H1 (cell line): ENCODE measurements at regions not wholly inside any gene's neighbourhood (a gene's known extent, or its start where the extent isn't known, plus 50 kb on each side); places are given as distances from the start of the nearest gene placed in this dataset.

Source experiments
- CTCF ChIA-PET: fragments of 300-600 bp; sonication (Branson Sonifier 250); formaldehyde crosslinking; loops from one replicate; lab custom pipeline; 2021; ENCODE audit not compliant: partially characterized antibody; lab: Charles Lee
- POLR2A ChIA-PET: fragments of 300-600 bp; sonication (Branson Sonifier 250); formaldehyde crosslinking; loops from one replicate; lab custom pipeline; 2021; ENCODE audit warnings: inconsistent platforms; ENCODE audit not compliant: partially characterized antibody; lab: Charles Lee
- DNase-seq, 2 experiments: peaks; one replicate each; pipeline versions ENCODE4 v3.0.0 to v3.0.0-alpha.2; 2010 to 2022; ENCODE audit warnings: low spot score in 2 of 2, low read depth in 1 of 2, mixed read lengths in 1 of 2
- FAIRE-seq: peaks from 2 replicates; lab custom pipeline; 2011; peaks lifted over from hg19 to GRCh38; lab: Jason Lieb, UNC
- H2AFZ ChIP-seq: 2 replicates; pipeline ENCODE4 v1.8.1; 2012; ENCODE audit warnings: low read length, inconsistent platforms
- H2AK5ac ChIP-seq: 2 replicates; pipeline ENCODE4 v1.6.1; 2013; ENCODE audit warnings: low read depth, low read length
- H2BK120ac ChIP-seq: replicated peaks from 2 replicates; pipeline ENCODE3; 2013; ENCODE audit warnings: low read depth, low read length, inconsistent platforms
- H2BK12ac ChIP-seq: 2 replicates; pipeline ENCODE4 v1.6.1; 2013; ENCODE audit warnings: low read depth, low read length
- H2BK15ac ChIP-seq: 2 replicates; pipeline ENCODE4 v1.6.1; 2013; ENCODE audit warnings: low read length
- H2BK20ac ChIP-seq: 2 replicates; pipeline ENCODE4 v1.6.1; 2013; ENCODE audit warnings: low read length
- H2BK5ac ChIP-seq: 2 replicates; pipeline ENCODE4 v1.6.1; 2013; ENCODE audit warnings: low read depth, low read length
- H3K14ac ChIP-seq: 2 replicates; pipeline ENCODE4 v1.6.1; 2013; ENCODE audit warnings: inconsistent platforms; ENCODE audit not compliant: insufficient read length
- H3K18ac ChIP-seq: 2 replicates; pipeline ENCODE4 v1.6.1; 2013; ENCODE audit warnings: low read length; ENCODE audit errors: extremely low read depth
- H3K23ac ChIP-seq: 2 replicates; pipeline ENCODE4 v1.6.1; 2013; ENCODE audit warnings: inconsistent platforms; ENCODE audit not compliant: insufficient read length
- H3K23me2 ChIP-seq: 2 replicates; pipeline ENCODE4 v1.6.1; 2013; ENCODE audit warnings: low read depth, low read length
- H3K27ac ChIP-seq: 2 replicates; pipeline ENCODE4 v1.6.1; 2011; ENCODE audit warnings: low read depth, low read length, inconsistent platforms
- H3K27me3 ChIP-seq, 4 experiments: replicated peaks in 1 of 4; 1 replicate in 1 of 4; 2 replicates in 3 of 4; pipeline versions ENCODE4 v1.6.1 to v1.8.1; 2011 to 2013; ENCODE audit warnings: low read length in 3 of 4, mild to moderate bottlenecking in 3 of 4, inconsistent platforms in 2 of 4, mixed read lengths in 2 of 4, moderate library complexity in 1 of 4; ENCODE audit not compliant: control insufficient read depth in 3 of 4, insufficient read depth in 3 of 4; ENCODE audit errors: extremely low read depth in 1 of 4
- H3K36me3 ChIP-seq, 4 experiments: 2 replicates each; pipeline versions ENCODE4 v1.6.1 to v1.8.1; 2011 to 2013; ENCODE audit warnings: mild to moderate bottlenecking in 4 of 4, low read length in 3 of 4, moderate library complexity in 2 of 4, control low read depth in 1 of 4, inconsistent platforms in 1 of 4; ENCODE audit not compliant: insufficient read depth in 4 of 4, control insufficient read depth in 2 of 4
- H3K4ac ChIP-seq: replicated peaks from 2 replicates; pipeline ENCODE3; 2013; ENCODE audit warnings: low read length, low read depth, mixed read lengths, inconsistent platforms; ENCODE audit not compliant: insufficient read length
- H3K4me1 ChIP-seq, 4 experiments: replicated peaks in 1 of 4; 1 replicate in 1 of 4; 2 replicates in 3 of 4; pipeline versions ENCODE4 v1.6.1 to v1.8.1; 2011 to 2013; ENCODE audit warnings: low read length in 3 of 4, inconsistent platforms in 2 of 4, mixed read lengths in 1 of 4; ENCODE audit not compliant: insufficient read depth in 4 of 4, control insufficient read depth in 3 of 4
- H3K4me2 ChIP-seq, 2 experiments: 2 replicates each; pipeline versions ENCODE4 v1.6.1 to v1.8.1; 2011 to 2013; ENCODE audit warnings: low read depth in 2 of 2, low read length in 2 of 2, control low read depth in 1 of 2, inconsistent platforms in 1 of 2, mild to moderate bottlenecking in 1 of 2; ENCODE audit not compliant: insufficient read depth in 1 of 2
- H3K4me3 ChIP-seq, 4 experiments: fragments of 200-600, 300-600 bp in 1 of 4; sonication (generic), shearing (Covaris generic), sonication (Bioruptor Twin) in 1 of 4; 2 replicates each; pipeline versions ENCODE4 v1.5.1 to v1.8.1; 2011 to 2016; ENCODE audit warnings: low read length in 4 of 4, low read depth in 3 of 4, control low read depth in 2 of 4, inconsistent platforms in 2 of 4, mild to moderate bottlenecking in 2 of 4, mixed read lengths in 1 of 4, moderate library complexity in 1 of 4; ENCODE audit not compliant: insufficient read depth in 2 of 4; ENCODE audit errors: extremely low read depth in 1 of 4
- H3K56ac ChIP-seq: replicated peaks from 2 replicates; pipeline ENCODE3; 2013; ENCODE audit warnings: low read depth, mild to moderate bottlenecking, mixed read lengths, low read length, inconsistent platforms; ENCODE audit not compliant: insufficient read length
- H3K79me1 ChIP-seq: 2 replicates; pipeline ENCODE4 v1.6.1; 2013; ENCODE audit warnings: low read depth, low read length, control low read depth
- H3K79me2 ChIP-seq, 2 experiments: 2 replicates each; pipeline versions ENCODE4 v1.6.1 to v1.8.1; 2012 to 2013; ENCODE audit warnings: low read length in 2 of 2, mild to moderate bottlenecking in 2 of 2, inconsistent platforms in 1 of 2; ENCODE audit not compliant: insufficient read depth in 2 of 2, control insufficient read depth in 1 of 2
- H3K9ac ChIP-seq, 4 experiments: replicated peaks in 1 of 4; 1 replicate in 1 of 4; 2 replicates in 3 of 4; pipeline versions ENCODE4 v1.6.1 to v1.8.1; 2011 to 2013; ENCODE audit warnings: low read depth in 3 of 4, low read length in 3 of 4, control low read depth in 2 of 4, mild to moderate bottlenecking in 2 of 4, moderate library complexity in 2 of 4, inconsistent platforms in 1 of 4; ENCODE audit errors: extremely low read depth in 1 of 4
- H3K9me3 ChIP-seq, 2 experiments: 2 replicates each; pipeline versions ENCODE4 v1.6.1 to v1.8.1; 2012 to 2013; ENCODE audit warnings: mild to moderate bottlenecking in 2 of 2, moderate library complexity in 2 of 2, control low read depth in 1 of 2, inconsistent platforms in 1 of 2, low read depth in 1 of 2, low read length in 1 of 2, mixed read lengths in 1 of 2; ENCODE audit not compliant: insufficient read depth in 2 of 2
- H4K20me1 ChIP-seq, 2 experiments: replicated peaks in 1 of 2; 2 replicates each; pipeline versions ENCODE3 to v1.8.1; 2011 to 2013; ENCODE audit warnings: inconsistent platforms in 2 of 2, low read length in 2 of 2, mild to moderate bottlenecking in 1 of 2; ENCODE audit not compliant: insufficient read depth in 2 of 2, control insufficient read depth in 1 of 2
- H4K5ac ChIP-seq: 2 replicates; pipeline ENCODE4 v1.6.1; 2013; ENCODE audit warnings: low read length, low read depth, mixed read lengths, inconsistent platforms; ENCODE audit not compliant: insufficient read length
- H4K8ac ChIP-seq: 2 replicates; pipeline ENCODE4 v1.8.0; 2013; ENCODE audit warnings: mild to moderate bottlenecking, moderate library complexity, low read length, inconsistent platforms; ENCODE audit not compliant: insufficient read depth; ENCODE audit errors: extremely low read depth
- H4K91ac ChIP-seq: replicated peaks from 2 replicates; pipeline ENCODE3; 2013; ENCODE audit warnings: low read length, mixed read lengths, inconsistent platforms; ENCODE audit not compliant: insufficient read length
- NRF1 ChIP-seq: IDR thresholded peaks from 2 replicates; pipeline ENCODE4 v1.6.1; 2011; ENCODE audit warnings: mild to moderate bottlenecking, low read depth, low read length, improper control_type of control experiment
- RAD21 ChIP-seq, 2 experiments: IDR thresholded peaks in 1 of 2; conservative IDR thresholded peaks in 1 of 2; 2 replicates each; pipeline ENCODE4 v1.6.1; 2011; ENCODE audit warnings: low read depth in 2 of 2, low read length in 2 of 2, improper control_type of control experiment in 1 of 2, inconsistent platforms in 1 of 2, mild to moderate bottlenecking in 1 of 2, moderate library complexity in 1 of 2
- YY1 ChIP-seq: IDR thresholded peaks from 2 replicates; pipeline ENCODE4 v1.6.1; 2011; ENCODE audit warnings: low read depth, mild to moderate bottlenecking, low read length
- ZNF274 ChIP-seq: IDR thresholded peaks from 2 replicates; pipeline ENCODE4 v1.7.0; 2012; ENCODE audit warnings: low read length, borderline replicate concordance; ENCODE audit errors: extremely low read depth
- WGBS, 2 experiments: shearing (Covaris generic) in 1 of 2; methylation state at CpG; one replicate each; pipeline versions ENCODE4 v1.1.6 to v1.1.7; 2013 to 2015; ENCODE audit warnings: low lambda C conversion rate in 2 of 2, mixed read lengths in 2 of 2, inconsistent platforms in 1 of 2, low coverage in 1 of 2, missing lambda C conversion rate in 1 of 2; ENCODE audit not compliant: insufficient replicate concordance in 2 of 2, insufficient coverage in 1 of 2, insufficient read length in 1 of 2; ENCODE audit errors: extremely low coverage in 1 of 2, missing lambda C conversion rate in 1 of 2; 5-methylcytosine and 5-hydroxymethylcytosine counted together
- TF ChIP-seq, protein P1 (sequence below): IDR thresholded peaks from 2 replicates; pipeline ENCODE4 v1.6.1; 2012; ENCODE audit warnings: inconsistent platforms
- TF ChIP-seq, protein P2 (sequence below): IDR thresholded peaks from 2 replicates; pipeline ENCODE4 v1.6.1; 2012; ENCODE audit warnings: inconsistent platforms
- TF ChIP-seq, protein P3 (sequence below), 3 experiments: IDR thresholded peaks; 1 replicate in 2 of 3; 2 replicates in 1 of 3; pipeline versions ENCODE4 v1.5.1 to v1.6.1; 2011; ENCODE audit warnings: low read length in 3 of 3, mild to moderate bottlenecking in 3 of 3, inconsistent platforms in 2 of 3, low read depth in 1 of 3, moderate library complexity in 1 of 3; ENCODE audit not compliant: insufficient read depth in 1 of 3; ENCODE audit errors: control extremely low read depth in 1 of 3
- TF ChIP-seq, protein P4 (sequence below): IDR thresholded peaks from 2 replicates; pipeline ENCODE4 v1.6.1; 2011; ENCODE audit warnings: low read length, improper control_type of control experiment

DNA sequence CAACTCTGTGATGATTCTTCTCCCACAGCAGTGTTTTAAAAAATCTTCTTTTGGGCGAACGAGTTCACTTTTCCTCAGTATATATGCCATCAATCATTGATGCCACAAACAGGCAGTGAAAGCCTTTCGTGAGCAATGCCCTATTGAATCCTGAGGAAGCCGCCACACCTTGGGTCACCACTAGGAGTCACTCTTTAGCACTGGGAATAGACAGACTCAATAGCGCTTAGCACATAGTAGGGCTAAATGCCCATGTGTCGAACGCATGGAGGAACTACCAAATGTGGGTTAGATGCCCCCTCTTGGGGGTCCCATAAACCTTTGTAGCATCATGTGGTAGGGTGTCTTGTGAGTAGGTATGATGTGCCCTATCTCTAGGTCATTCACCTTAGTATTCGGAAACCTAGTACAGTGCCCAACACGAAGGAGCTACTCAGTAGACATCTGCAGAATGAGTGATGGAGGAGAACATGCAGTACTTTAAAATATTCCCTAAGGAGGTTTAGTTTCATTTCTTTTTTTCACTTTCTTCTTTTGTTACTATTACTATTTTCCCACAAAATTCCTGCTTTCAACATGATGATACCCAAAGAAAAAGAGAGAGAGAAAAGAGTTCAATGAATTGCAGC lies 603.7 kb downstream of the BNC2 start:
- Histone ChIP-seq H4K20me1 (no peaks in the 10 kb centered on the region), H4K5ac (no peak overlapping the region), H2BK12ac (no peak overlapping the region), H3K4me1 (peaks cover 0 to 3% (median 0%) of the 10 kb centered on the region in 4 experiments; a peak in 2 of 7 replicates), H2BK15ac (no peak overlapping the region), H2BK120ac (no peak overlapping the region), H2BK5ac (no peak overlapping the region), H4K8ac (no peak overlapping the region), H3K27ac (no peak overlapping the region), H3K27me3 (no peaks in the 10 kb centered on the region), H3K4ac (no peak overlapping the region), H2AK5ac (no peak overlapping the region), H3K23ac (no peak overlapping the region), H3K36me3 (no peaks in the 10 kb centered on the region), H3K9ac (no peak overlapping the region), H3K9me3 (no peaks in the 10 kb centered on the region), H3K4me2 (no peak overlapping the region), H2BK20ac (no peak overlapping the region), H2AFZ (no peak overlapping the region), H4K91ac (no peak overlapping the region), H3K56ac (no peak overlapping the region), H3K79me1 (no peaks in the 10 kb centered on the region), H3K4me3 (no peak overlapping the region), H3K18ac (no peak overlapping the region), H3K23me2 (no peaks in the 10 kb centered on the region), H3K79me2 (no peaks in the 10 kb centered on the region), H3K14ac (no peak overlapping the region)
- ChIA-PET POLR2A (no interaction called here), CTCF (interaction anchor here (0.5 to 5.6 kb wide), 39 partner anchors 11 to 1155 kb away, joined by 3 to 76 read pairs (median 3); no protein-coding TSS in a partner anchor)
- peak in 1 of 2 experiments; percentile 86 for DNase-seq
- WGBS, 2 experiments = 83% methylated on average over 9 of the region's 9 CpGs; no CpG with 5 or more reads in 1 of the 2 experiments
- FAIRE-seq = peak; percentile 83
- TF ChIP-seq, protein P1, sequence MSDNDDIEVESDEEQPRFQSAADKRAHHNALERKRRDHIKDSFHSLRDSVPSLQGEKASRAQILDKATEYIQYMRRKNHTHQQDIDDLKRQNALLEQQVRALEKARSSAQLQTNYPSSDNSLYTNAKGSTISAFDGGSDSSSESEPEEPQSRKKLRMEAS = peak; percentile 61
- no peak for TF ChIP-seq NRF1
- TF ChIP-seq, protein P2, sequence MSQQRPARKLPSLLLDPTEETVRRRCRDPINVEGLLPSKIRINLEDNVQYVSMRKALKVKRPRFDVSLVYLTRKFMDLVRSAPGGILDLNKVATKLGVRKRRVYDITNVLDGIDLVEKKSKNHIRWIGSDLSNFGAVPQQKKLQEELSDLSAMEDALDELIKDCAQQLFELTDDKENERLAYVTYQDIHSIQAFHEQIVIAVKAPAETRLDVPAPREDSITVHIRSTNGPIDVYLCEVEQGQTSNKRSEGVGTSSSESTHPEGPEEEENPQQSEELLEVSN = 0 out of 2 replicates have a peak, but pooled peaks have one; percentile 14
- no peak for TF ChIP-seq ZNF274
- TF ChIP-seq YY1 = no peak
- TF ChIP-seq, protein P3, sequence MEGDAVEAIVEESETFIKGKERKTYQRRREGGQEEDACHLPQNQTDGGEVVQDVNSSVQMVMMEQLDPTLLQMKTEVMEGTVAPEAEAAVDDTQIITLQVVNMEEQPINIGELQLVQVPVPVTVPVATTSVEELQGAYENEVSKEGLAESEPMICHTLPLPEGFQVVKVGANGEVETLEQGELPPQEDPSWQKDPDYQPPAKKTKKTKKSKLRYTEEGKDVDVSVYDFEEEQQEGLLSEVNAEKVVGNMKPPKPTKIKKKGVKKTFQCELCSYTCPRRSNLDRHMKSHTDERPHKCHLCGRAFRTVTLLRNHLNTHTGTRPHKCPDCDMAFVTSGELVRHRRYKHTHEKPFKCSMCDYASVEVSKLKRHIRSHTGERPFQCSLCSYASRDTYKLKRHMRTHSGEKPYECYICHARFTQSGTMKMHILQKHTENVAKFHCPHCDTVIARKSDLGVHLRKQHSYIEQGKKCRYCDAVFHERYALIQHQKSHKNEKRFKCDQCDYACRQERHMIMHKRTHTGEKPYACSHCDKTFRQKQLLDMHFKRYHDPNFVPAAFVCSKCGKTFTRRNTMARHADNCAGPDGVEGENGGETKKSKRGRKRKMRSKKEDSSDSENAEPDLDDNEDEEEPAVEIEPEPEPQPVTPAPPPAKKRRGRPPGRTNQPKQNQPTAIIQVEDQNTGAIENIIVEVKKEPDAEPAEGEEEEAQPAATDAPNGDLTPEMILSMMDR (IDR thresholded peaks at IDR 0.05; ENCODE audit: control extremely low read depth in 1 of 3, insufficient read depth in 1 of 3, low read depth in 1 of 3, low read length in 3 of 3) = peak; percentile 68 to 94 (median 77)
- TF ChIP-seq RAD21 (IDR thresholded peaks at IDR 0.05 in 1 of 2, conservative IDR thresholded peaks at IDR 0.05 in 1 of 2; ENCODE audit: low read depth in 2 of 2, low read length in 2 of 2) = peak; percentile 81 to 84
- TF ChIP-seq, protein P4, sequence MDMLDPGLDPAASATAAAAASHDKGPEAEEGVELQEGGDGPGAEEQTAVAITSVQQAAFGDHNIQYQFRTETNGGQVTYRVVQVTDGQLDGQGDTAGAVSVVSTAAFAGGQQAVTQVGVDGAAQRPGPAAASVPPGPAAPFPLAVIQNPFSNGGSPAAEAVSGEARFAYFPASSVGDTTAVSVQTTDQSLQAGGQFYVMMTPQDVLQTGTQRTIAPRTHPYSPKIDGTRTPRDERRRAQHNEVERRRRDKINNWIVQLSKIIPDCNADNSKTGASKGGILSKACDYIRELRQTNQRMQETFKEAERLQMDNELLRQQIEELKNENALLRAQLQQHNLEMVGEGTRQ = no peak
